ENCODE measurements at regions not wholly inside any gene's neighbourhood (a gene's known extent, or its start where the extent isn't known, plus 50 kb on each side); places are given as distances from the start of the nearest gene placed in this dataset.

DNA sequence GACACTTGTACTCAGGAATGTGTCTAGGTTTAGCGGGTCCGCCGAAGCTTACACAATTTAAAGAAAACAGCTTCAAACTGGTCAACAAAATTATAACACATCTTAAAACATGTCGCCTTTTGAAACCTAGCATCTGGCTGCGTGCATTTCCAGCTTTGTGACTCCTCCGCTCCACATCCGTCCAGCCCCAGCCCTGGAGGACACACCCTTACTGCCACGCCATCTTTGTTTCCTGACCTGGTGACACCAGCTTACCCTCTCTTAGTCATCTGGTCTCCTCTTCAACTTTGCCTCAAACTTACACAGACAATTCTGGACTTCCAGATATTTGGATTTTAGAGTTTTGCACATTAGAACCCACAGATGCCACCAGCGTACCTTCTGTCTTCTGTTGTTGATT, 198.7 kb upstream of the VSTM2A start (continued):
- TF ChIP-seq NFYB (CRISPR knock-in tag; conservative IDR thresholded peaks at IDR 0.05; ENCODE audit: low read depth) = no peak
- TF ChIP-seq, protein P1, sequence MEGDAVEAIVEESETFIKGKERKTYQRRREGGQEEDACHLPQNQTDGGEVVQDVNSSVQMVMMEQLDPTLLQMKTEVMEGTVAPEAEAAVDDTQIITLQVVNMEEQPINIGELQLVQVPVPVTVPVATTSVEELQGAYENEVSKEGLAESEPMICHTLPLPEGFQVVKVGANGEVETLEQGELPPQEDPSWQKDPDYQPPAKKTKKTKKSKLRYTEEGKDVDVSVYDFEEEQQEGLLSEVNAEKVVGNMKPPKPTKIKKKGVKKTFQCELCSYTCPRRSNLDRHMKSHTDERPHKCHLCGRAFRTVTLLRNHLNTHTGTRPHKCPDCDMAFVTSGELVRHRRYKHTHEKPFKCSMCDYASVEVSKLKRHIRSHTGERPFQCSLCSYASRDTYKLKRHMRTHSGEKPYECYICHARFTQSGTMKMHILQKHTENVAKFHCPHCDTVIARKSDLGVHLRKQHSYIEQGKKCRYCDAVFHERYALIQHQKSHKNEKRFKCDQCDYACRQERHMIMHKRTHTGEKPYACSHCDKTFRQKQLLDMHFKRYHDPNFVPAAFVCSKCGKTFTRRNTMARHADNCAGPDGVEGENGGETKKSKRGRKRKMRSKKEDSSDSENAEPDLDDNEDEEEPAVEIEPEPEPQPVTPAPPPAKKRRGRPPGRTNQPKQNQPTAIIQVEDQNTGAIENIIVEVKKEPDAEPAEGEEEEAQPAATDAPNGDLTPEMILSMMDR (IDR thresholded peaks at IDR 0.05) = no peak
- TF ChIP-seq ZNF263 (CRISPR knock-in tag; IDR thresholded peaks at IDR 0.05; ENCODE audit: low read depth) = no peak

DNA sequence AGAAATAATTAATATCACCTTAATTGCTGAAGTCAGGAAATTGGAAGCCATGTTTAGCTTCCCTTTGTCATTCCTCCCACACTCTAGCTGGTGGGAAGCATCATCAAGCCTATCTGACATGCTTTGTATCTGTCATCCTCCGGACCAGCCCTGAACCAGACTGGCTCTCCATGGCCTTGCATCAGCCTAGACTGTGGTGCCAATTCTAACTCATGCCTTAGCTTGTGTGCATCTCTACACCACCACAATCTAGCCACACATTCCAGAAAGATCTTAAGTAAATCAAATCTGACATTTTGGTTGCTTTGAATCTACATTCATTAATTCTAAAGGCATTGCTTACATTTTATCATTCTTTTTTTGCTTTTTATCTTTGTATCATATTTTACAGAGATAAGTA, 196.4 kb upstream of the VSTM2A start:
- POLR2A ChIA-PET = no interaction called here
- DNase-seq (ENCODE audit: low spot score) = no peak

More for the DNA sequence above, 196.4 kb upstream of the VSTM2A start:
- Mint-ChIP-seq H3K9me3 (peaks cover 7% of the 10 kb centered on the region; the same call in 1 of the 2 replicates), H3K4me1 (no peaks in the 10 kb centered on the region), H3K36me3 (no peaks in the 10 kb centered on the region), H3K27ac (no peak overlapping the region), H3K4me3 (no peak overlapping the region), H3K27me3 (ENCODE audit: low read depth) (no peaks in the 10 kb centered on the region)
- TF ChIP-seq, protein P2, sequence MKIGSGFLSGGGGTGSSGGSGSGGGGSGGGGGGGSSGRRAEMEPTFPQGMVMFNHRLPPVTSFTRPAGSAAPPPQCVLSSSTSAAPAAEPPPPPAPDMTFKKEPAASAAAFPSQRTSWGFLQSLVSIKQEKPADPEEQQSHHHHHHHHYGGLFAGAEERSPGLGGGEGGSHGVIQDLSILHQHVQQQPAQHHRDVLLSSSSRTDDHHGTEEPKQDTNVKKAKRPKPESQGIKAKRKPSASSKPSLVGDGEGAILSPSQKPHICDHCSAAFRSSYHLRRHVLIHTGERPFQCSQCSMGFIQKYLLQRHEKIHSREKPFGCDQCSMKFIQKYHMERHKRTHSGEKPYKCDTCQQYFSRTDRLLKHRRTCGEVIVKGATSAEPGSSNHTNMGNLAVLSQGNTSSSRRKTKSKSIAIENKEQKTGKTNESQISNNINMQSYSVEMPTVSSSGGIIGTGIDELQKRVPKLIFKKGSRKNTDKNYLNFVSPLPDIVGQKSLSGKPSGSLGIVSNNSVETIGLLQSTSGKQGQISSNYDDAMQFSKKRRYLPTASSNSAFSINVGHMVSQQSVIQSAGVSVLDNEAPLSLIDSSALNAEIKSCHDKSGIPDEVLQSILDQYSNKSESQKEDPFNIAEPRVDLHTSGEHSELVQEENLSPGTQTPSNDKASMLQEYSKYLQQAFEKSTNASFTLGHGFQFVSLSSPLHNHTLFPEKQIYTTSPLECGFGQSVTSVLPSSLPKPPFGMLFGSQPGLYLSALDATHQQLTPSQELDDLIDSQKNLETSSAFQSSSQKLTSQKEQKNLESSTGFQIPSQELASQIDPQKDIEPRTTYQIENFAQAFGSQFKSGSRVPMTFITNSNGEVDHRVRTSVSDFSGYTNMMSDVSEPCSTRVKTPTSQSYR (CRISPR knock-in tag; IDR thresholded peaks at IDR 0.05) = no peak
- TF ChIP-seq ZSCAN18 (CRISPR knock-in tag; IDR thresholded peaks at IDR 0.05) (no peak), NR3C1 (CRISPR knock-in tag; conservative IDR thresholded peaks at IDR 0.05; ENCODE audit: low read depth) (no peak), ZMAT4 (CRISPR knock-in tag; IDR thresholded peaks at IDR 0.05) (no peak), ZBTB21 (CRISPR knock-in tag; IDR thresholded peaks at IDR 0.05; ENCODE audit: borderline replicate concordance) (no peak), NFE2L1 (CRISPR knock-in tag; IDR thresholded peaks at IDR 0.05) (no peak), FOXP1 (CRISPR knock-in tag; IDR thresholded peaks at IDR 0.05; ENCODE audit: borderline replicate concordance) (no peak), NR2C2 (CRISPR knock-in tag; IDR thresholded peaks at IDR 0.05) (no peak), MXD4 (CRISPR knock-in tag; IDR thresholded peaks at IDR 0.05; ENCODE audit: borderline replicate concordance) (no peak), FOXJ3 (CRISPR knock-in tag; IDR thresholded peaks at IDR 0.05; ENCODE audit: borderline replicate concordance) (no peak), SMAD3 (CRISPR knock-in tag; IDR thresholded peaks at IDR 0.05; ENCODE audit: borderline replicate concordance) (no peak), PRDM15 (CRISPR knock-in tag; IDR thresholded peaks at IDR 0.05) (no peak), GTF2I (CRISPR knock-in tag; conservative IDR thresholded peaks at IDR 0.05) (no peak), SP1 (CRISPR knock-in tag; conservative IDR thresholded peaks at IDR 0.05) (no peak), GRHL2 (CRISPR knock-in tag; IDR thresholded peaks at IDR 0.05; ENCODE audit: insufficient replicate concordance, severe bottlenecking) (no peak), FOXK1 (CRISPR knock-in tag; IDR thresholded peaks at IDR 0.05) (no peak), AR (CRISPR knock-in tag; IDR thresholded peaks at IDR 0.05) (no peak)
- TF ChIP-seq, protein P3, sequence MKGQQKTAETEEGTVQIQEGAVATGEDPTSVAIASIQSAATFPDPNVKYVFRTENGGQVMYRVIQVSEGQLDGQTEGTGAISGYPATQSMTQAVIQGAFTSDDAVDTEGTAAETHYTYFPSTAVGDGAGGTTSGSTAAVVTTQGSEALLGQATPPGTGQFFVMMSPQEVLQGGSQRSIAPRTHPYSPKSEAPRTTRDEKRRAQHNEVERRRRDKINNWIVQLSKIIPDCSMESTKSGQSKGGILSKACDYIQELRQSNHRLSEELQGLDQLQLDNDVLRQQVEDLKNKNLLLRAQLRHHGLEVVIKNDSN (CRISPR knock-in tag; IDR thresholded peaks at IDR 0.05) = no peak
- TF ChIP-seq, protein P4, sequence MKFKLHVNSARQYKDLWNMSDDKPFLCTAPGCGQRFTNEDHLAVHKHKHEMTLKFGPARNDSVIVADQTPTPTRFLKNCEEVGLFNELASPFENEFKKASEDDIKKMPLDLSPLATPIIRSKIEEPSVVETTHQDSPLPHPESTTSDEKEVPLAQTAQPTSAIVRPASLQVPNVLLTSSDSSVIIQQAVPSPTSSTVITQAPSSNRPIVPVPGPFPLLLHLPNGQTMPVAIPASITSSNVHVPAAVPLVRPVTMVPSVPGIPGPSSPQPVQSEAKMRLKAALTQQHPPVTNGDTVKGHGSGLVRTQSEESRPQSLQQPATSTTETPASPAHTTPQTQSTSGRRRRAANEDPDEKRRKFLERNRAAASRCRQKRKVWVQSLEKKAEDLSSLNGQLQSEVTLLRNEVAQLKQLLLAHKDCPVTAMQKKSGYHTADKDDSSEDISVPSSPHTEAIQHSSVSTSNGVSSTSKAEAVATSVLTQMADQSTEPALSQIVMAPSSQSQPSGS (CRISPR knock-in tag; IDR thresholded peaks at IDR 0.05; ENCODE audit: borderline replicate concordance, low read depth) = no peak
- CTCF ChIA-PET = no interaction called here
- ATAC-seq = no peak

All from WTC11 (cell line).